ENCODE measurements at regions not wholly inside any gene's neighbourhood (a gene's known extent, or its start where the extent isn't known, plus 50 kb on each side); places are given as distances from the start of the nearest gene placed in this dataset.

GRCh38 chr9:105930011-105930627, 235.8 kb downstream of the TMEM38B start:
- Mint-ChIP-seq H3K4me3 (ENCODE audit: unreplicated experiment) (no peak overlapping the region), H3K36me3 (ENCODE audit: low read depth, unreplicated experiment) (no peaks in the 10 kb centered on the region), H3K9me3 (ENCODE audit: unreplicated experiment) (peaks cover 3% of the 10 kb centered on the region), H3K27me3 (ENCODE audit: unreplicated experiment) (peaks cover 2% of the 10 kb centered on the region), H3K27ac (ENCODE audit: unreplicated experiment) (no peak overlapping the region), H3K4me1 (ENCODE audit: unreplicated experiment) (no peaks in the 10 kb centered on the region)
- no peak for DNase-seq (ENCODE audit: low spot score)
- no peak for TF ChIP-seq CTCF (IDR thresholded peaks at IDR 0.05; ENCODE audit: unreplicated experiment)

- Mint-ChIP-seq H3K4me3 (ENCODE audit: unreplicated experiment) (no peak overlapping the region), H3K27ac (ENCODE audit: unreplicated experiment) (no peak overlapping the region), H3K27me3 (ENCODE audit: unreplicated experiment) (peaks cover 2% of the 10 kb centered on the region), H3K4me1 (ENCODE audit: unreplicated experiment) (no peaks in the 10 kb centered on the region), H3K36me3 (ENCODE audit: low read depth, unreplicated experiment) (no peaks in the 10 kb centered on the region), H3K9me3 (ENCODE audit: unreplicated experiment) (peaks cover 3% of the 10 kb centered on the region)
- TF ChIP-seq CTCF (IDR thresholded peaks at IDR 0.05; ENCODE audit: unreplicated experiment), result no peak
- no peak for DNase-seq (ENCODE audit: low spot score)
These were observed 237.9 kb downstream of the TMEM38B start for GRCh38 chr9:105932276-105932675.

GRCh38 chr9:105950448-105950847, 256.1 kb downstream of the TMEM38B start:
- no peak overlapping the region for H3K4me3 Mint-ChIP-seq (ENCODE audit: unreplicated experiment)
- no peaks in the 10 kb centered on the region for H3K36me3 Mint-ChIP-seq (ENCODE audit: low read depth, unreplicated experiment)
- H3K4me1 Mint-ChIP-seq (ENCODE audit: unreplicated experiment), result no peaks in the 10 kb centered on the region
- DNase-seq (ENCODE audit: low spot score), result no peak
- peaks cover 2% of the 10 kb centered on the region for H3K27me3 Mint-ChIP-seq (ENCODE audit: unreplicated experiment)
- H3K9me3 Mint-ChIP-seq (ENCODE audit: unreplicated experiment), result peaks cover 4% of the 10 kb centered on the region
- no peak for TF ChIP-seq CTCF (IDR thresholded peaks at IDR 0.05; ENCODE audit: unreplicated experiment)
- no peak overlapping the region for H3K27ac Mint-ChIP-seq (ENCODE audit: unreplicated experiment)

- H3K36me3 Mint-ChIP-seq (ENCODE audit: low read depth, unreplicated experiment), result no peaks in the 10 kb centered on the region
- peaks cover 2% of the 10 kb centered on the region for H3K27me3 Mint-ChIP-seq (ENCODE audit: unreplicated experiment)
- H3K9me3 Mint-ChIP-seq (ENCODE audit: unreplicated experiment), result peaks cover 4% of the 10 kb centered on the region
- no peak overlapping the region for H3K4me3 Mint-ChIP-seq (ENCODE audit: unreplicated experiment)
- DNase-seq (ENCODE audit: low spot score), result no peak
- H3K4me1 Mint-ChIP-seq (ENCODE audit: unreplicated experiment), result no peaks in the 10 kb centered on the region
- no peak for TF ChIP-seq CTCF (IDR thresholded peaks at IDR 0.05; ENCODE audit: unreplicated experiment)
- H3K27ac Mint-ChIP-seq (ENCODE audit: unreplicated experiment), result no peak overlapping the region
These were observed 256.6 kb downstream of the TMEM38B start for GRCh38 chr9:105950894-105951293.

GRCh38 chr9:105954517-105954916, 260.2 kb downstream of the TMEM38B start:
- no peak for DNase-seq (ENCODE audit: low spot score)
- Mint-ChIP-seq H3K9me3 (ENCODE audit: unreplicated experiment) (no peaks in the 10 kb centered on the region), H3K4me3 (ENCODE audit: unreplicated experiment) (no peak overlapping the region), H3K4me1 (ENCODE audit: unreplicated experiment) (no peaks in the 10 kb centered on the region), H3K27me3 (ENCODE audit: unreplicated experiment) (no peaks in the 10 kb centered on the region), H3K27ac (ENCODE audit: unreplicated experiment) (no peak overlapping the region), H3K36me3 (ENCODE audit: low read depth, unreplicated experiment) (no peaks in the 10 kb centered on the region)
- TF ChIP-seq CTCF (IDR thresholded peaks at IDR 0.05; ENCODE audit: unreplicated experiment), result no peak
